Peyer's patch (tissue), 4 donors: ENCODE measurements at regions not wholly inside any gene's neighbourhood (a gene's known extent, or its start where the extent isn't known, plus 50 kb on each side); places are given as distances from the start of the nearest gene placed in this dataset.

ENCODE experiments used
- CTCF ChIP-seq, 6 experiments: fragments of 450-650 bp in 4 of 6; fragments of 200-600 bp in 2 of 6; sonication (generic) in 1 of 6; IDR thresholded peaks; one replicate each; pipeline ENCODE4 v1.5.1; 2017 to 2019; ENCODE audit warnings: antibody characterized with exemption in 6 of 6, mild to moderate bottlenecking in 3 of 6, moderate library complexity in 1 of 6
- POLR2A ChIP-seq, 2 donors: fragments of 450-650 bp; IDR thresholded peaks; one replicate each; pipeline ENCODE4 v1.5.1; 2017; ENCODE audit warnings: antibody characterized with exemption in 2 of 2, mild to moderate bottlenecking in 2 of 2, moderate library complexity in 2 of 2

- TF ChIP-seq CTCF (IDR thresholded peaks at IDR 0.05) (peak in 1 of 6 experiments; percentile 9), POLR2A (IDR thresholded peaks at IDR 0.05) (no peak)
Observed at GRCh38 chr11:45405916-45406670, 120.0 kb upstream of the SYT13 start.
